Aorta (tissue), 5 donors: ENCODE measurements at regions not wholly inside any gene's neighbourhood (a gene's known extent, or its start where the extent isn't known, plus 50 kb on each side); places are given as distances from the start of the nearest gene placed in this dataset.
"Not testable (repeated sequence)": the region's sequence is repeated elsewhere in the genome, so short reads cannot be mapped to it uniquely, and the experiment has no call there.

Source experiments
- ATAC-seq: fragments of 200-7000 bp; cut with Tn5 transposase; one replicate; pipeline ENCODE4 v1.9.1; 2022; ENCODE audit warnings: moderate library complexity; ENCODE audit not compliant: low FRiP score
- DNase-seq, 2 donors: peaks; one replicate each; pipeline ENCODE4 v3.0.0-alpha.2; 2020
- H3K27ac ChIP-seq, 2 donors: one replicate each; pipeline ENCODE4 v1.5.1; 2013; ENCODE audit warnings: low read length in 2 of 2, mild to moderate bottlenecking in 2 of 2, moderate library complexity in 2 of 2, control low read depth in 1 of 2, inconsistent platforms in 1 of 2, low read depth in 1 of 2
- H3K27me3 ChIP-seq, 2 donors: one replicate each; pipeline ENCODE4 v1.6.1; 2013; ENCODE audit warnings: control low read depth in 1 of 2, low read length in 1 of 2, mild to moderate bottlenecking in 1 of 2, moderate library complexity in 1 of 2; ENCODE audit not compliant: insufficient read depth in 2 of 2, control insufficient read depth in 1 of 2
- H3K36me3 ChIP-seq, 2 donors: one replicate each; pipeline ENCODE4 v1.6.1; 2013; ENCODE audit warnings: control low read depth in 1 of 2, low read length in 1 of 2, mild to moderate bottlenecking in 1 of 2; ENCODE audit not compliant: insufficient read depth in 2 of 2, control insufficient read depth in 1 of 2
- H3K4me1 ChIP-seq, 2 donors: one replicate each; pipeline ENCODE4 v1.6.1; 2013; ENCODE audit warnings: low read length in 2 of 2, control low read depth in 1 of 2, mild to moderate bottlenecking in 1 of 2, moderate library complexity in 1 of 2; ENCODE audit not compliant: insufficient read depth in 2 of 2, control insufficient read depth in 1 of 2
- H3K4me3 ChIP-seq, 2 donors: one replicate each; pipeline ENCODE4 v1.5.1; 2013; ENCODE audit warnings: low read length in 2 of 2, control low read depth in 1 of 2, mild to moderate bottlenecking in 1 of 2
- H3K9me3 ChIP-seq: one replicate; pipeline ENCODE4 v1.6.1; 2013; ENCODE audit warnings: mild to moderate bottlenecking, low read length; ENCODE audit not compliant: control insufficient read depth
- WGBS, 2 donors: extraction: QIAGEN DNeasy Blood & Tissue Kit; methylation state at CpG; one replicate each; pipeline ENCODE4 v1.1.7; 2013; 5-methylcytosine and 5-hydroxymethylcytosine counted together
- intact Hi-C, 2 donors: fragments of 100-400 bp; cut with DNase I; formaldehyde crosslinking; loops; one replicate each; pipeline versions ENCODE4 v1.14.2 to v1.15.0; 2022
- donor health status: healthy with polysubstance abuse.
- donor health status: Bipolar disorder and iron deficiency.
- donor health status: DM: no; HTN: no; CAD: no.
- donor health status: DM: no; HTN: no; CAD: no.
- donor health status: DM: yes; HTN: yes; CAD: no.

- Histone ChIP-seq H3K4me3 (no peak overlapping the region), H3K9me3 (no peaks in the 10 kb centered on the region), H3K36me3 (no peaks in the 10 kb centered on the region), H3K27ac (no peak overlapping the region), H3K27me3 (peaks cover 0 to 2% of the 10 kb centered on the region in 2 donors), H3K4me1 (no peaks in the 10 kb centered on the region)
- ATAC-seq: no peak
- intact Hi-C loops: no loop called here
- 65 to 68% methylated on average over 3 of the region's 3 CpGs for WGBS, 2 donors
- no peak for DNase-seq
These were observed 265.3 kb upstream of the POU1F1 start for GRCh38 chr3:87541723-87542122.

- H3K27me3 ChIP-seq, intact Hi-C loops, H3K4me1 ChIP-seq, DNase-seq, H3K9me3 ChIP-seq, H3K4me3 ChIP-seq, H3K36me3 ChIP-seq, ATAC-seq, H3K27ac ChIP-seq: not testable (repeated sequence)
- WGBS, 2 donors: 68 to 76% methylated on average over 5 of the region's 5 CpGs
These were observed 262.3 kb upstream of the POU1F1 start for GRCh38 chr3:87538722-87539121.

- Histone ChIP-seq H3K27me3 (no peaks in the 10 kb centered on the region), H3K27ac (no peak overlapping the region), H3K4me3 (no peak overlapping the region), H3K4me1 (no peaks in the 10 kb centered on the region), H3K36me3 (no peaks in the 10 kb centered on the region), H3K9me3 (no peaks in the 10 kb centered on the region)
- ATAC-seq: no peak
- intact Hi-C loops: no loop called here
- DNase-seq: no peak
- 44 to 51% methylated on average over 11 of the region's 11 CpGs for WGBS, 2 donors
These were observed 233.0 kb upstream of the POU1F1 start for GRCh38 chr3:87509401-87509800.

GRCh38 chr3:87508921-87509320, 232.5 kb upstream of the POU1F1 start:
- DNase-seq: no peak
- Histone ChIP-seq H3K36me3 (no peaks in the 10 kb centered on the region), H3K27me3 (no peaks in the 10 kb centered on the region), H3K27ac (no peak overlapping the region), H3K9me3 (no peaks in the 10 kb centered on the region), H3K4me3 (no peak overlapping the region), H3K4me1 (no peaks in the 10 kb centered on the region)
- intact Hi-C loops: no loop called here
- ATAC-seq: no peak
- 59 to 62% methylated on average over 3 of the region's 3 CpGs for WGBS, 2 donors

- DNase-seq (no peak), ATAC-seq (no peak)
- Histone ChIP-seq H3K27me3 (no peaks in the 10 kb centered on the region), H3K9me3 (no peaks in the 10 kb centered on the region), H3K36me3 (no peaks in the 10 kb centered on the region), H3K27ac (no peak overlapping the region), H3K4me1 (no peaks in the 10 kb centered on the region), H3K4me3 (no peak overlapping the region)
- intact Hi-C loops: no loop called here
- 47 to 69% methylated on average over 1 of the region's 1 CpG for WGBS, 2 donors
These were observed 231.4 kb upstream of the POU1F1 start for GRCh38 chr3:87507753-87508152.

- 36 to 46% methylated on average over 8 of the region's 8 CpGs for WGBS, 2 donors
- Histone ChIP-seq H3K4me3 (no peak overlapping the region), H3K27me3 (no peaks in the 10 kb centered on the region), H3K9me3 (no peaks in the 10 kb centered on the region), H3K4me1 (no peaks in the 10 kb centered on the region), H3K27ac (no peak overlapping the region), H3K36me3 (no peaks in the 10 kb centered on the region)
- intact Hi-C loops: no loop called here
- ATAC-seq (no peak), DNase-seq (no peak)
These were observed 227.6 kb upstream of the POU1F1 start for GRCh38 chr3:87503900-87504498.

- H3K36me3 ChIP-seq: no peaks in the 10 kb centered on the region
- no peak for ATAC-seq
- H3K27ac ChIP-seq: no peak overlapping the region
- DNase-seq: no peak
- WGBS, 2 donors: 56 to 70% methylated on average over 3 of the region's 3 CpGs
- no peak overlapping the region for H3K4me3 ChIP-seq
- no peaks in the 10 kb centered on the region for H3K27me3 ChIP-seq
- intact Hi-C loops: no loop called here
- H3K4me1 ChIP-seq: no peaks in the 10 kb centered on the region
- H3K9me3 ChIP-seq: no peaks in the 10 kb centered on the region
These were observed 224.7 kb upstream of the POU1F1 start for GRCh38 chr3:87501076-87501475.

- 80 to 92% methylated on average over 1 of the region's 1 CpG for WGBS, 2 donors
- Histone ChIP-seq H3K36me3 (no peaks in the 10 kb centered on the region), H3K27me3 (no peaks in the 10 kb centered on the region), H3K4me3 (no peak overlapping the region), H3K9me3 (no peaks in the 10 kb centered on the region), H3K27ac (no peak overlapping the region), H3K4me1 (no peaks in the 10 kb centered on the region)
- intact Hi-C loops: no loop called here
- no peak for DNase-seq
- ATAC-seq: no peak
These were observed 222.1 kb upstream of the POU1F1 start for GRCh38 chr3:87498358-87499080.

GRCh38 chr3:87495938-87496337, 219.6 kb upstream of the POU1F1 start:
- no peak for DNase-seq
- no peak for ATAC-seq
- H3K27ac ChIP-seq: no peak overlapping the region
- H3K4me1 ChIP-seq: no peaks in the 10 kb centered on the region
- no peaks in the 10 kb centered on the region for H3K27me3 ChIP-seq
- no peaks in the 10 kb centered on the region for H3K9me3 ChIP-seq
- H3K36me3 ChIP-seq: no peaks in the 10 kb centered on the region
- no peak overlapping the region for H3K4me3 ChIP-seq
- intact Hi-C loops: no loop called here
- 51 to 52% methylated on average over 1 of the region's 1 CpG for WGBS, 2 donors
